ENCODE measurements at regions not wholly inside any gene's neighbourhood (a gene's known extent, or its start where the extent isn't known, plus 50 kb on each side); places are given as distances from the start of the nearest gene placed in this dataset.

DNA sequence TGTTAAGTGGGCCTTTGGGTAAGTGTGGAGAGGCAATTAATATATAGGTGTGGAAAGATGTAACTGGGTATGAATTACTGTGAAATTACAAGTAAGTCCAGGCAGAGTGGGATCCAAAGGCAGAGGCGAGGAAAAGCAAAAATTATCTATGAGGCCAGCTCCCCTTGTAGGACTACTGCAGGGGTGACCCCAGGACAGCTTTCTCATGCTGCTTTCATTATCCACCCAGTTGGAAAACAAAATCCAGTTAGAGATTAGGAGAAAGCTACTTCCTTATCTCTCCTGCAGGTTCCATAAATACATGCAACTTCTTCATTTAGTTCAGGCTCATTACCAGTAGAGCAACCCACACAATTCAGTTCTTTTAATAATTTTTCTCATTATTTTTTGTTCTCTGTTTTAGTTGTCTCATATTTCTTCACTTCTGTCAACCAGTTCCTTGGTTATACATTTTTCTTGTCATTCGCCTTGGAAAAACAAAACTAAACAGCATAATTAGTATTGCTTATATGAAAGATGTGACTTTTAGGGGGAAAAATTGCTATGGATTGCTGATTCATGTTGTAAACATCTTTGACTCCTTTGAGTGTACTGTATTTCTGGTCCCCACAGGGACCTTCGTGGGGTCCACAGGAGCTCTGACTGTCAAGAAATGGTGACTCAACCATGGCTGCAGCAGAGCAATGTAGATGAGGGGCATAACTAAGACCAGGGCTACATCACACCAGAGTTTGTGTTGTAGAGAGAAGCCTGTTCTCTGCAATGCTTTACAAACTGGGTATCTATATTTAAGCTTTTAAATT lies 110.4 kb upstream of the PARD3B start:
- no peak for DNase-seq (ENCODE audit: low spot score)

DNA sequence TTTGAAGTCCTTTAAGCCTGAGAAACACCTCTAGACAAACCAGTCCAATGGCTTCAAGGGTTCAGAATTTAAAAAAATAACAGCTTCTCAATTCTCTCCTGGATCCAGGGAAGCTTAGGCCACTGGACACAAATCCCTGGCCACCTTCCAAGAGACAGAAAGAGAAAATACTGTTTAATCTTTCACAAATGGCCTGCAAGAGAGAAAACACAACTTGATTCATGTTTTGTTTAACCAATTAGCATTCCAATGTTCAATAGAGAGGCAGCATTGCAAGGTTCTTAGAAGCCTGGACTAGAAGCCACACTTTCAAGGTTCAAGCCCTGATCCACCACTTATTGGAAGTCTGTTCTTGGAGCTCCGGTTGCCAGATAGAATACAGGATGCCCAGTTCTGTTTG lies 109.0 kb upstream of the PARD3B start:
- DNase-seq (ENCODE audit: low spot score) = no peak

DNA sequence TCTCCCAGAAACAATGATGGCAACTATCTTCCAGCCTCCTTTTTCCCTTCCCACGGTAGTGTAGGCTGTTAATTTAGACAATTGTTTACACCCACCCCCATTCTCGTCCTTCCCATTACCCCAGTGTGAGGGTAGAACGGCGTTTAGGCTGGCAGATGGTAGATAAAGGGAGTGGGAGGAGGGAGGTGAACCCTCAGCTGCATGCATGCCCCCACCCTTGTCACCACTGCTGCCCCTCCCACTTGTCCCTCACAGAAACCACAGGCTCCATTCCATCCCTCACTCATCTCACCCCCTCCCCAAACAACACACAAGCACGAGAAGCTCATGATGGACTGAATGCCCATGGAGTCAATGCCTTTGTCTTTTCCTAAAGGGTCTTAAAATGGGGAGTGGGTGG lies 107.9 kb upstream of the PARD3B start:
- DNase-seq (ENCODE audit: low spot score) = no peak

DNA sequence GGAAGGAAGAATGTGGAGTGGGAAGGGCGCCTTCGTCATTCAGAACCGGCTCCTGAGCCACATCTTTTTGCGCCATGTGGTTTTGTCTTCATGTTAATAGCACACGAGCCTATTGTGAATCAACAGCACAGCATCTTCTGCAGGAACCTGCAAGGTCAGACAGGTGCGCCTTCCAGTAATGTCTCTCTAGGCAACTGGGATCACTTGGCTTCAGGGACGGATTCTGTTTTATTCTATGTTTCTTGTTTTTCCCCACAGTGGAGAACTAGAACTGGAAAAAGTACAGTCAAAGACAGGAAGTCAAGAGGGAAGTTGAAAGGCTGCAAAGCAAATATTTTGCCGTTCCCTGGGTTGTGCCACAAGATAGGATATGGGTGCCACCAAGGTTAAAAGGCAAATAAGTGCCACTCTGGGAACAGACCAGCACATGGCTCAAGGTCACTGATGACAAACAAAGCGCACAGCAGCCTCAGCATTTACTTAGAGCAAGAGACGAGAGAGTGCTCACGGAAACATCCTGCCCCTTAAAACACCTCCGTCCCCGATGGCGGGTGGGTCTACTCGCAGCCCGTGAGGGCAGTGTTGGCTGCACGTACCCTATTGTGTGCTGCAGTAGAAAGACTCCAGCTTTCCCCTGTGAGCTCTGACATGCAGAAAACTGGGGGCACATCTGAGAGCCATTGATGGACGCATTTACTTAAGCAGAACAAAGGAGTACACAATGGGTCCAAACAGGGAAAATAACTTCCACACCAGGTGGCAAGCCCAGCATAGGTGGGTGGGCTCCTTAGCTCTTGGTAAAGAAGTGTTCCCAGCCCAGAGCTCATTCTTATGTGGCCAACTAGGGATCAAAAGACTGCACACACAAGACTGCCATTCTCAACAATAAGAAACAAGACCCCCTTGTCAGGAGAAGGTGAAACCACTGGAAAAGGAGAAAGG lies 107.2 kb upstream of the PARD3B start:
- DNase-seq (ENCODE audit: low spot score) = no peak

DNA sequence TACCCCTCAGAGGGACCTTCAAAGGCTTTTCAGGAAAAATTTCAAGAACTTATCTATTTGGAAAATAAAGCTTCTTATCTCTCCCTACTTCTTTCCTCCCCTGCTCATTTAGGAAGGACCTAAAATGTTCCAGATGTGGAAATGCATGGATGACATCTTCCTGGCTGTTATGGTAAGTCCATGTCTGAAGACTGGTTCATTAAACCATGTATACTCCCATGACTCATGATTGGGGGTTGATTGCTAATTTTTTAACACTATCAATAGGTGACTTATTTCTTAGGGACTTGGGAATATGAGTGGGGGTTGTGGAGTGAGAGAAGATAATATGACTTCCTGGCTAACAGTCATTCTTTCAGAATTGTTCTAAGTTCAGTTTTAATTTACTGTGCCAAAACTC lies 104.0 kb upstream of the PARD3B start:
- DNase-seq (ENCODE audit: low spot score) = no peak

DNA sequence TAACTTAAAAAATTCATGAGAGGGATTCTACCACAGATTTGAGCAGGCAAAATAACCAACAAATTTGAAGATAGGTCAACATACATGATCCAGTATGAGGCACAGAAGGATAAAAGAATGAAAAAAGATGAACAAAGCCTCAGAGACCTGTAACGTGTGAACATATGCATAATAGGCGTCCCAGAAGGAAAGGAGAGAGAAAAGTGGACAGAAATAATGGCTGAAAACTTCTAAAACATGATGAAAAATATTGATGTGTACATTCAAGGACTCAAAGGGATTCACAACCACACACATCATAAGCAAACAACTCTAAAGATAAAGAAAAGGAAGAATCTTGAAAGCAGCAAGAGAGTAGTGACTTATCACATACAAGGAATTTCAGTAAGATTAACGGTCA lies 100.1 kb upstream of the PARD3B start:
- DNase-seq (ENCODE audit: low spot score) = no peak

DNA sequence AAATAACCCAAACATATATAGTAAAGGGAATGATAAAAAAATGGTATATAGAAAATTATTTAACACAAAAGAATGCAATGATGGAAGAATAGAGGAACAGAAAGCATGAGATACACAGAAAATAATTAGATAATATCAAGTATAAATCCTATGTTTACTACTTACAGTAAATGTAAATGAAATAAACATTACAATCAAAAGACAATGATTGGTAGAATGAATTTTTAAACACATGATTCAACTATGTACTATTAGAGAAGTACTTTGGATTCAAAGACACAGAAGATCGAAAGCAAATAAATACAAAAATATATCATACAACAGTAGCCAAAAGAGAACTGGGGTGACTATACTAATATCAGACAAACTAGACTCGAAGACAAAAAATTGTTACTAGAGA lies 97.6 kb upstream of the PARD3B start:
- DNase-seq (ENCODE audit: low spot score) = no peak

DNA sequence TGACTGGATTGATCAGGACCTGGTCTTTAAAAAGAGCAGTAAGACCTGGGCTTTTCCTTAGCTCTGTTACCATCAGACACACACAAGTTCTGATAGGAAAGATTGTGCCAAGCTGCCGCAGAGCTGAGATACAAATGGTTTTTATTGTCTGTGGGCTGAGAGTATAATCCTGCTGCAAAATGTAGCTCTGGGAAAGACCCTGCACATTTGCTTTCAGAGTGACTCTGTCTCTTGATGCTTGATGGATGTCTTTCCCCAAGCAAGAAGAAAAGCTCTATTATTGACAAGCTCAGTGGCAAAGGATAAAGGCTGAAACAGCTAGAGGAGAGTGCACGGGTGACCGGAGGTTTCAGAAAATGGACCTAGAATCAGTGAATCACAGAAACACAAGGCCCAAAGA lies 95.3 kb upstream of the PARD3B start:
- no peak for DNase-seq (ENCODE audit: low spot score)

DNA sequence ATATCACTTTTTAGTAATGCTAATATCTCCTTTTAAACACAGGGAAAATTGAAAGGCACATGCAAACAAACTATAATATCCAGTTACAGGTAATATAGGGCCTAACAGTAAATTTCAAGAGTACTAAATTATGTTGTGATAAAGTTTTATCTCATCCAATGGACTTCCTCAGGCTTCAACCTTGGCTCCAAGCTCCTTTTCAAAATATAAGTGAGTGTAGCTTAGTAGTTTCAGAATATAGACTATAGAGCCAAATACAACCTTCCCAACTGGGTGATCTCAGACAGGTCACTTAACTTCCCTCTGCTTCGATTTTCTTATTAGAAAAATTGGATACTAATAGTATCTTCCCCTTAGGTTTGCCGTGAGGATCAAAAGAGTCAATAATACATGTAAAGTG lies 93.5 kb upstream of the PARD3B start:
- no peak for DNase-seq (ENCODE audit: low spot score)

DNA sequence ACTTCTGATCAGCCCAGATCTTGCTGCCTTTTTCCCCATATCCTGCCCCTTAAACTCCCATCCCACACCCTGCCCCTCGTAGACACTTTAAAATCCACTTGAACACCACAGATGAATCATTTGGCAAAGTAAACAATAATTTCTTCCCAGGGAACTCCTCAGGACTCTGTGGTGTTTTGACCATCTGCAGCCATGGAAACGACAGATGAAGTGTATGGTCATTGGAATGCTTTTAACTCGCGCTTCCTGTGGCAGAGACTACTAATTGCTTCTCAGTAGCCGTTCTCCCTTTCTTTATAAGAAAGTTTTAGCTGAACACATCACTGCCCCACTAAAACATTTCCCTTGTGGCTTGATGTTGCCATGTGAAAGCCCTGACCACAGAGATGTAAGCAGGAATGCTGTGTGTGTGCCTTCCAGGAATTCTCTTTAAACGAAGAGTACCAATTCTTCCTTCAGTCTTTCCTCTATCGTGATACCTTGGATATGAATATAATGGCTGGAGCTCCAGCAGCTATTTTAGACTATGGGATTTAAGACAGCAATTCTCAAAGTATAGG lies 92.7 kb upstream of the PARD3B start:
- DNase-seq (ENCODE audit: low spot score) = peak; percentile 86

DNA sequence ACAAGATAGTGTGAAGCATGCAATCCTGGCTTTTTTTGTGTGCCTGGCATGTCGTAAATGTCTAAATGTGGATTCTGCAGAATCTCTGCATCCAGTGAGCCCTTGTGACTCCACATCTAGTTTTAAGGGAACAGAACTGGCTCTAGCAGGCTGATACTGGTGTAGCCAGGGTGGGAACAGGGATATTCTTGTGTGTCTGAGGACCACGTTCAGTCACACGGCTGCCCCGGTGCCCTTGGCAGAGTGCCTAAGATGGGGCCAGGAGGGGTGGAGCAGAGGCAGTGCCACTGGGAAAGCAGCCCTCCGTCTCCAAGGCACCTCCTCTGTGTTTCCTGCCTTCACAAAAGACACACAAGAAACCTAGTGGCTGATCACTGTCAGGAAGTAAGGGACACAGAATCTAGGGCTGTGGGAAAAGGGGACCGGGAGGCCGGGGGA lies 91.5 kb upstream of the PARD3B start:
- DNase-seq (ENCODE audit: low spot score) = peak; percentile 42

DNA sequence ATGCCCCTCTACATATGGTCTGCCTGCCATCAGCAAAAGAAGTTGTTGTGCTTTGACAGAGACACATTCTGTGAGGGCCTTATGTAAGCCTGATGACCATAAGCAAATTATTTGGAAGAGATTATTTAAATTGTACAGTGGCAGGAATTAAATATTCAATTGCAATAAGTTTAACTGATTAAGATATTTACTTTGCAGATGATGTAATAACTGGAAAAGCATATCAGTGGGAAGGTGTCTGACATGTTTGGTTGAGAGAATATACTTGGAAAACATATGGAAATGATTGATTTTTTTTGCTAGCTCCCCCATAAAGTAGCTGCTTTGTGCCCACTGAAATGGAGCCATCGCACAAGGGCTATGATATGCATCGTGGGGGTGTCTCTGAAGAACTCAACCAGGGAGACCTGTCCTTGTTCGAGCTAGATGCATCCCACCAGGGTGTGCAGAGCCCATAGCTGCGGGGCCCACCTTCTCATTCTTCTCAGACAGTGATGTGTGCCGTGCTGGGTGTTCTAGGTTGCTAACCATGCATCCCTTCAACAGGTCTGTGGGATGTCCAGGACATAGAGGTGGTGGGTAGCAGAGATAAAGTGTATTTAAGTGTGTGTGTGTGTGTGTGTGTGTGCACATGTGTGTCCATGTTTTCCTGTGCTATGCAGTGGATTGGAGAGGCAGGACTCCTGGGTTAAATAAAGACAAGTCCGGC lies 90.4 kb upstream of the PARD3B start:
- DNase-seq (ENCODE audit: low spot score) = no peak

DNA sequence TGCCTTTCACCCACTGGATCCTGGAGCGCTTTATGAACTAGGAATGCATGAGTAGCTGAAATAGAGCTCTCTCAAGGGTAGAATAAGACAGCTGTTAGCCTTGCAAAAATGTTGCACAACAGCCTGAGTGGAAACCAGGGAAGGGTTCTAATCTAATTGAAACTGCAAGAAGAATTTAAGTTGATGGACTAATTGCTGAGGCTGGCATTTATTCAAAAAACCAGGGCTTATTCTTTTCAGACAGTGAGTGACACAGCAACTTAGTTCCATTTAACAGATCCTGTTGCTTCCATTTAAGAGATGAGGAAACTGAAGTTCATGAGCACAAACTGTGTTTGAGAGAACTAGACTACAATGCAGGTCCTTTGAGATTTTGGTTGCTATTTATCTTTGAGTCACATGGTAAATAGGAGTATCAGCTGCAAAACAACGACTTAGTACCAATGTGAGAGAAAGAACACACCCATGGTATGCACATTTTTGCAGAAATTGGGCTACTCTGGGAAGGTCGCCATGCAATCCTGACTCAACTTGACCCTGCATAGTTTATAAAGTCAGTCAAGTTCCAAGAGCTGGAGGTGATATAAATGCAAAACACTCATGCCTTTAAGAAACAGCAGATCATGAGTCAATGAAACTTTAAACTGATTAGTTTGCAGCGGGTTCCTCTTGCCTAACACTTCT lies 76.4 kb upstream of the PARD3B start:
- DNase-seq (ENCODE audit: low spot score) = no peak

DNA sequence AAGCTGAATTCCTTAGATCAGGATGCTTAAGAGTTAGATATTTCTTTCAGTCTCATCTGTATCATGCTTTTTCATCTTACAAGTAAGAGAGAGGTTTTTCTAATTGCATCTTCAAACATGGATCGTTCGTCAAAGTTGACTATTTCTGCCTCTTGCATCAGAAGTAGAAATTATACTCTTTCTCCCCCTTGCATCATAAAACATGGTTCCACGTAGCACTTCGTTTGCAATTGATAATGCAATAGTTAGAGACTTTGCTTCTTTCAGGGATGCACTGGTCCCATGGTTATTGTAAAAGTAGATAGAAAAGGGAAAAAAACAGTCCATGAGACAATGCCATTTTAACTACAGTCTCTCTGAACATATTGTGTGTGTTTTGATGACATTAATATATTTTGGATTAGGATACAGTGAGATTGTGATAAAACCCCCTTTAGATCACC lies 75.1 kb upstream of the PARD3B start:
- no peak for DNase-seq (ENCODE audit: low spot score)

DNA sequence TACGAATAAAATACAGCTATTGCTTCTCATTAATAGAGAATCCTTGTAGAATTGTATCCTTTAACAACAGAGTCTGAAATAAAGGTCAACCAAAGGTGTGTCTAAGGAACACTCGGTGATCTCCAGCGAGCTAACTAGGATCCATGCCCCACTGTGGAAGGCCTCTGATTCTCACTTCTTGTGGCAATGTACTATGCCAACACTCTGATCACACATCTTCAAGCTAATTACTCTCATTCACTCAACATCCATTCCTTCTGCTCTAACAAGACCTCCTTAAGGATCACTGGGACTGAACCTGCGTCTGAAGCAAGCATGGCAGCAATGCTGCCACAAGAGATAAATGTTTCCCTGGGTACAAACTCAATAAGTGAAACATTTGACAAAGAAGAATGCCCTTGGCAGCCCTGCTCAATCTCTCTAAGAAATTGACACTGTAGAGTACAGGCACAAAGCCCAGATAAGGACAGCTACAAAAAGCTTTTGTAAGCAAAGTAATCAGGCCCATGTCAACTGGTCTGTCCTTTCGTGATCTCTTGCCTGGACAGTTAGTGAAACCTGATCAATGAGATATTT lies 74.6 kb upstream of the PARD3B start:
- no peak for DNase-seq (ENCODE audit: low spot score)

DNA sequence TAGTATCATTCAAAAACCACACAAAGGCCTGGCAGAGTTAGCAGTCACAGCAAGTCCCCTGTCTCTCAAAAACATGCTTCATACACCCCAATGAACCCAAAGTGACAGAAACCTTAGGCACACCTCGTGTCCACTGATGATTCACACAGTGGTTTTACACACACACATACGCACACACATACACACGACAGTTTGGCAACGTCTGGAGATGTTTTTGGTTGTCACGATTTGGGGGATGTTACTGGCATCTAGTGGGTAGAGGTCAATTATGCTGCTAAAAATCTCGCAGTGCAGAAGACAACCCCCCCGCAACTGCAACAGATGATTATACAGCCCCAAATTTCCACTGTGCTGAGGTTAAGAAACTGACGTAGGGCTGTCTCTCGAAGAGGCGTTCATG lies 72.9 kb upstream of the PARD3B start:
- no peak for DNase-seq (ENCODE audit: low spot score)

DNA sequence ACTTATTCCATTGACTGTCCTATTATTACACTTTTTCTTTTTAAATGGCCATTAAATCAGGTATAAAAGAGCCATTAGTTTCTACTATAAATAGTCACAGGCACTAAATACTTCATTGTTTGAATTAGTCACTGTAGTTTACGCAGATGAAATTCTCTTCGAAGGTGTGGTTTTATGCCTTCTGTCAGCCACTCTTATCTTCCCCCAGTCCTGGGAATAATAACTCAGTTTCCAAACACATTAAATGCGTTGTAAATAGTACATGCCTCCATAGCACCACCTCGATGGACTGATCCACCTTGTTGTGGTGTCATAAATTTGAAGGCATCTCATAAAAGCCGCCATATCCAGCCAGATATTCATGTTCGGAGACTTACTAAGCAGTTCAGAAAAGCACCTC lies 72.1 kb upstream of the PARD3B start:
- no peak for DNase-seq (ENCODE audit: low spot score)

DNA sequence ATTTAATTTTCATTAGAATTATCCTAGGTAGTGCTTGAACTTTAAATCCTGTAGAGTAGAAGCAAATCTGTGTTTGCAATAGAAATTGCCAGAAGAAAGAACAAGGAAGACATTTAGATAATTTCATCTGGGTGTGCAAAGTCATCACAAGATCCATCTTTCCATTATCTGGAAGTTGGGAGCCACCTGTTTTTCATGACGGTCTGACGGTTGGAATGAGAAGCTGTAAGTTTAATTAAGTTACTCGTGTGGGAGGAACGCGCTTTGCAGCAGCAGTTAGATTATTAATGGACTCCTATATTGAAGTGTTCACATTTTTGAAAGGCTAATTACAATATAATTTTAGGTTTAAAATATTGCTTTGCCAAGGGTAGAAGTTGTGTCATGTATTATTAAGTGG lies 69.9 kb upstream of the PARD3B start:
- no peak for DNase-seq (ENCODE audit: low spot score)

DNA sequence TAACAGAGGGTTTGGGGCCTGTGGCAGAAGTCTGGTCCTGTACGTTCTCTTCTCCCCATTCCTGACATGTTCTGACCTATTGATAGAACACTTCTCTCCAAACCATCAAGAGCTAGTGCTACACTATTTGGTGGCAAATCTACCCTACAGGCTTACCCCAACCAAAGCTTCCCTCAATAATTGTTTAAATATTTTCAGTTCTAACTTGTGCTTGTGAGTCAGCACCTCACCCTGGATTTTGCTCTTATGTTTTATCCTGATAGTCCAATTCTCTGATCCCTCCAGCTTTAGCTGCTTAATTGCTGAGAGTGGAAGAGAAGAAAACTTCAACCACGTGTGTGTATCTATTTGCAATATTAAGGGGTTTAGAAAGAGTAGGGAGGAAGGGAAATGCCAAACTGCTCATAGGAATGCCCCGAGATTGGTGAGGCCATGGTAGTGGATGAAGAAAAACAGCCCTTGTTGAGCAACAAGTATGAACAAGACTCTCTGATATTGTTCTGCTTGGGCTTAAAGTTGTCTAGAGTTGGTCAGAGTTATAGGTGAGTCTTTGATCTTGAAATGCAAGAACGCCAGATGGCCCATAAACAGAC lies 67.8 kb upstream of the PARD3B start:
- no peak for DNase-seq (ENCODE audit: low spot score)

DNA sequence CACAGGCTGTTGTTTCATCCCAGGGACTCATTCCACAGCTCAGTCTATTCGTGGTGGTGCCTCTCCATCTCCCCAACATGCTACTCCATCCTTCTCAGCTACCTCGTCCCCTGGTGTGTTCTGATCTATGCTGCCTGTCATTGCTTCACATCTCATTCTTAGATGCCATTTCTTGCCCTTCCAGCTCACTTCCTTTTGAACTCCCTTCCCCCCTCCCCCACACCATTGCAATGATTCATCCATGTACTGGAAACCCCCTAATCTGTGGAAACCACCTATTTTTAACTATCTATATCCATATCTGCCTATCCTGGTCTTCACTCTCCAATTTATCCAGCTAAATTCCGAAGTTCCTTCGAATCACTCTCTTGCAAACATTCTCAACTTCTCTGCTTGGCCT lies 65.7 kb upstream of the PARD3B start:
- no peak for DNase-seq (ENCODE audit: low spot score)

DNA sequence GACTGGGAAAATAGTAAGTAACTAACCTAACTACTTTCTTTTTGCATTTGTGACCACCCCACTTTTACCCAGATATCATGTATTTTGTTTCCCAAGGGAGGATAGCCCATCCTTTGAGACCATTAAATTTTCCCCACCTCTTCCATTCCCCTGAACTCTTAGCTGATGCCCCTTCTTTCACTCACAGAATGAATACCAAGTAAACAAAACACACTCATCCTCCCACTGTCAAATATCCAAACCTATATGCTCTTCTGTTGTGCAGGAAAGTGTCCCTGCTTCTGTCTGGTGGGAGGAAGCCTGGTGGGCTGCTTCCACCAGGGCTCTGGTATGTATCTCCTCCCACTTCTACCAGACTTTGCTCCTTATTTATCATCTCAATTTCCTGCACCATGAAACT lies 64.6 kb upstream of the PARD3B start:
- no peak for DNase-seq (ENCODE audit: low spot score)
